Spleen (tissue), 11 donors: ENCODE measurements at regions not wholly inside any gene's neighbourhood (a gene's known extent, or its start where the extent isn't known, plus 50 kb on each side); places are given as distances from the start of the nearest gene placed in this dataset.

ENCODE experiments used
- DNase-seq: peaks from one replicate; pipeline ENCODE4 v3.0.0-alpha.2; 2020
- H3K27ac ChIP-seq, 8 donors: fragments of 200-600 bp; sonication (generic) in 7 of 8; 1 replicate in 4 of 8; 2 replicates in 4 of 8; pipeline versions ENCODE4 v1.5.0 to v1.8.0; 2016 to 2021; ENCODE audit warnings: inconsistent platforms in 4 of 8, mild to moderate bottlenecking in 4 of 8, moderate library complexity in 1 of 8
- H3K27me3 ChIP-seq, 7 donors: fragments of 200-600 bp; sonication (generic) in 6 of 7; replicated peaks in 1 of 7; 1 replicate in 4 of 7; 2 replicates in 3 of 7; pipeline versions ENCODE4 v1.5.0 to v1.8.0; 2016 to 2021; ENCODE audit warnings: inconsistent platforms in 3 of 7, mild to moderate bottlenecking in 1 of 7
- H3K36me3 ChIP-seq, 6 donors: fragments of 200-600 bp; sonication (generic) in 5 of 6; 1 replicate in 4 of 6; 2 replicates in 2 of 6; pipeline versions ENCODE4 v1.5.0 to v1.8.0; 2016 to 2021; ENCODE audit warnings: inconsistent platforms in 2 of 6
- H3K4me1 ChIP-seq, 6 donors: fragments of 200-600 bp; sonication (generic) in 5 of 6; 1 replicate in 3 of 6; 2 replicates in 3 of 6; pipeline versions ENCODE4 v1.5.0 to v1.8.0; 2016 to 2021; ENCODE audit warnings: inconsistent platforms in 3 of 6
- H3K4me3 ChIP-seq, 8 donors: fragments of 200-600 bp; sonication (generic) in 7 of 8; 1 replicate in 4 of 8; 2 replicates in 4 of 8; pipeline versions ENCODE4 v1.5.0 to v1.8.0; 2016 to 2021; ENCODE audit warnings: inconsistent platforms in 4 of 8, mild to moderate bottlenecking in 4 of 8, moderate library complexity in 2 of 8
- H3K9me3 ChIP-seq, 8 donors: fragments of 200-600 bp; sonication (generic) in 7 of 8; 1 replicate in 4 of 8; 2 replicates in 4 of 8; pipeline versions ENCODE4 v1.5.0 to v1.8.0; 2016 to 2021; ENCODE audit warnings: inconsistent platforms in 4 of 8
- CTCF ChIP-seq, 11 experiments: fragments of 200-600 bp in 7 of 11; fragments of 450-650 bp in 4 of 11; sonication (generic) in 4 of 11; IDR thresholded peaks in 8 of 11; conservative IDR thresholded peaks in 3 of 11; 1 replicate in 7 of 11; 2 replicates in 4 of 11; pipeline versions ENCODE4 v1.4.0 to v1.8.0; 2016 to 2021; ENCODE audit warnings: antibody characterized with exemption in 11 of 11, inconsistent platforms in 4 of 11, mild to moderate bottlenecking in 1 of 11
- POLR2A ChIP-seq, 3 donors: fragments of 450-650 bp; IDR thresholded peaks; one replicate each; pipeline ENCODE4 v1.5.1; 2017; ENCODE audit warnings: antibody characterized with exemption in 3 of 3, mild to moderate bottlenecking in 1 of 3
- POLR2AphosphoS5 ChIP-seq, 3 donors: sonication (generic); formaldehyde crosslinking; IDR thresholded peaks; one replicate each; pipeline ENCODE4 v1.5.1; 2017; ENCODE audit warnings: antibody characterized with exemption in 3 of 3
- WGBS, 5 donors: extraction: QIAGEN DNeasy Blood & Tissue Kit in 3 of 5; methylation state at CpG; one replicate each; pipeline versions ENCODE4 v1.1.5 to v1.1.7; 2013 to 2018; 5-methylcytosine and 5-hydroxymethylcytosine counted together
- intact Hi-C: fragments of 100-400 bp; cut with DNase I; formaldehyde crosslinking; loops from one replicate; pipeline ENCODE4 v1.15.0; 2023; ENCODE audit warnings: low total_unique reads
- donor health status: healthy with polysubstance abuse.
- donor health status: DM: no; HTN: no; CAD: no; lungs with moderate emphysema.
- donor health status: DM: no; HTN: no; CAD: no.
- donor health status: Bipolar disorder and iron deficiency.
- donor health status: healthy.
- donor health status: DM: no; HTN: no; CAD: no.
- donor health status: DM: yes; HTN: yes; CAD: no.

DNA sequence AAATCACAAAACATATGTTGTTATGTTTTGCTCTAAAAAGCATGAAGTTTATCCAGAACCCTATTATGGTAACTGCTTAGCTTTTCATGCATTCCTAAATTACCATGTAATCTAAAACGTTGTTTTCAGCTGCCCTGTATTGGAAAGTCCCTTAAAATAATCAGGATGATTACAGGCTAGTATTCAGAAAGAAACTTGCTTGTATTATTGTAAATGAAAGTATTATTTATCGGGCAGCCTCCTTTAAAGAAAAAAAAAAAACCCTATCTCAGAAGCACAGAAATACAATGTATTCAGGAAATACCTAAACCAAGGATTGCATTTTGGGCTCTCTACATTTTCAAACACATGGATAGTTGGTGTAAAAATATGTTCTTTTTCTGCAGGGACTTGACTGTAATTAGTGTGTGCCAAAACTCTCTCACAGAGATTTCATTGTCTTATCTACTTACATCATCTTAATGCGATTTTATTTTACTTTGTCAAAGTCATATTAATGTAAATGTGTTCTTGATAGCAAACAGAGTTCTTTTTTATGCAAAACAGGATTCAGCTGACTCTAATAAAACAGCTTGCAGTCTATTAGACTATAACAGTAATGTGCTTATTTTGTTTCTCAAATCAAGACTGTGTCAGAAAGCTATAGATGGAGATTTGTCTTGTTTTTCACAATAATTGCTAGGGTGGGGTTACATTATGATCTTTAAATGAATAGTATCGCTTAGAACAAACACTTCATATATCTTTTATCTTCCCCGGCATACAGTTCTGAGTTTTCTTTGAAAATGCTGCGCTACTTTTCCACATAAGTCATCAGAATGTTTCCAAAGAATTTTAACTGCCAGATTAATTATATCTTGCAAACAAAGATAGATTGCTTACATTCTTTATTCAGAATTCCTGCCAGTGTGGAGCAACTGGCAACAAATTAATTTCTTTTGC is 65.3 kb upstream of the ARID5B start:
- no peak for DNase-seq
- intact Hi-C loops = no loop called here
- peak overlapping the region in 5 of 8 donors; percentile 19 to 41 (median 32) for H3K27ac ChIP-seq
- no peaks in the 10 kb centered on the region for H3K36me3 ChIP-seq
- H3K27me3 ChIP-seq = no peaks in the 10 kb centered on the region
- no peaks in the 10 kb centered on the region for H3K9me3 ChIP-seq
- peaks cover 0 to 14% (median 0%) of the 10 kb centered on the region in 6 donors for H3K4me1 ChIP-seq
- TF ChIP-seq POLR2AphosphoS5 (IDR thresholded peaks at IDR 0.05) = no peak
- TF ChIP-seq CTCF (IDR thresholded peaks at IDR 0.05 in 8 of 11, conservative IDR thresholded peaks at IDR 0.05 in 3 of 11) = no peak
- no peak for TF ChIP-seq POLR2A (IDR thresholded peaks at IDR 0.05)
- H3K4me3 ChIP-seq = no peak overlapping the region
- 49 to 53% (median 51%) methylated on average over 6 of the region's 6 CpGs for WGBS, 5 donors

GRCh38 chr10:61836888-61837754 is 64.4 kb upstream of the ARID5B start:
- H3K9me3 ChIP-seq = no peaks in the 10 kb centered on the region
- whole genome bisulfite sequencing, 5 donors = 62 to 74% (median 73%) methylated on average over 4 of the region's 4 CpGs
- intact Hi-C loops = no loop called here
- H3K36me3 ChIP-seq = no peaks in the 10 kb centered on the region
- H3K27ac ChIP-seq = peak overlapping the region in 5 of 8 donors; percentile 19 to 41 (median 32)
- H3K4me3 ChIP-seq = no peak overlapping the region
- peaks cover 0 to 14% (median 0%) of the 10 kb centered on the region in 6 donors for H3K4me1 ChIP-seq
- DNase-seq = no peak
- TF ChIP-seq POLR2A (IDR thresholded peaks at IDR 0.05) = no peak
- TF ChIP-seq CTCF (IDR thresholded peaks at IDR 0.05 in 8 of 11, conservative IDR thresholded peaks at IDR 0.05 in 3 of 11) = no peak
- no peak for TF ChIP-seq POLR2AphosphoS5 (IDR thresholded peaks at IDR 0.05)
- H3K27me3 ChIP-seq = no peaks in the 10 kb centered on the region

GRCh38 chr10:61837755-61838171 is 63.7 kb upstream of the ARID5B start:
- intact Hi-C loops = no loop called here
- TF ChIP-seq POLR2AphosphoS5 (IDR thresholded peaks at IDR 0.05) = no peak
- Histone ChIP-seq H3K4me1 (peaks cover 0 to 14% (median 0%) of the 10 kb centered on the region in 6 donors), H3K27ac (peak overlapping the region in 1 of 8 donors; percentile 7), H3K27me3 (no peaks in the 10 kb centered on the region), H3K4me3 (no peak overlapping the region), H3K9me3 (no peaks in the 10 kb centered on the region), H3K36me3 (no peaks in the 10 kb centered on the region)
- WGBS, 5 donors = 48 to 53% (median 52%) methylated on average over 6 of the region's 6 CpGs
- no peak for DNase-seq

DNA sequence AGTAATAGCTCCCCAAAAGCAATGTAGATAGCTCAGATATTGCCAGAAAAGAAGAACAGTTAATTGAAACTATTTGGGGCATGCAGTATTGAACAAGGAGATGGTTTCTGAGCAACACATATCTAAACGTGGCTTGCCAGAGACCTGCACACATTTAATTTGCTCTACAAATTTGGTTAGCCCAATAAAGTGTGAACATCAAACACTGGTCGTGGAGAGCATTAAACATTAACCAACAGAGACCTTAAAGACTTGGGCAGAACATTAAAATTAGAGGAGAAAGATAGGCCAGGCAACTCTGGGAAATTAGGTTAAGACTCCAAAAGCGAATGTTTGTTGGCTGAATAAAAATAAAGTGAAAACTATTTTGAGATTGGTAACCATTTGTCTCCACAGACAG is 61.6 kb upstream of the ARID5B start:
- Histone ChIP-seq H3K27me3 (no peaks in the 10 kb centered on the region), H3K4me1 (peaks cover 0 to 14% (median 3%) of the 10 kb centered on the region in 6 donors), H3K36me3 (no peaks in the 10 kb centered on the region), H3K27ac (no peak overlapping the region), H3K4me3 (no peak overlapping the region), H3K9me3 (no peaks in the 10 kb centered on the region)
- intact Hi-C loops = no loop called here
- 83 to 93% (median 91%) methylated on average over 3 of the region's 3 CpGs for WGBS, 5 donors
- no peak for DNase-seq
- TF ChIP-seq CTCF (IDR thresholded peaks at IDR 0.05 in 8 of 11, conservative IDR thresholded peaks at IDR 0.05 in 3 of 11) (no peak), POLR2A (IDR thresholded peaks at IDR 0.05) (no peak), POLR2AphosphoS5 (IDR thresholded peaks at IDR 0.05) (no peak)
